HG03354 (cell line): ENCODE measurements at regions not wholly inside any gene's neighbourhood (a gene's known extent, or its start where the extent isn't known, plus 50 kb on each side); places are given as distances from the start of the nearest gene placed in this dataset.

Experiments used
- ATAC-seq: cut with Tn5 transposase; IDR thresholded peaks from one replicate; pipeline ENCODE4 v1.9.1; 2021; ENCODE audit warnings: mild to moderate bottlenecking; ENCODE audit not compliant: unreplicated experiment, poor library complexity, severe bottlenecking

GRCh38 chr2:12824778-12825379 is 108.1 kb downstream of the TRIB2 start:
- ATAC-seq = no peak

DNA sequence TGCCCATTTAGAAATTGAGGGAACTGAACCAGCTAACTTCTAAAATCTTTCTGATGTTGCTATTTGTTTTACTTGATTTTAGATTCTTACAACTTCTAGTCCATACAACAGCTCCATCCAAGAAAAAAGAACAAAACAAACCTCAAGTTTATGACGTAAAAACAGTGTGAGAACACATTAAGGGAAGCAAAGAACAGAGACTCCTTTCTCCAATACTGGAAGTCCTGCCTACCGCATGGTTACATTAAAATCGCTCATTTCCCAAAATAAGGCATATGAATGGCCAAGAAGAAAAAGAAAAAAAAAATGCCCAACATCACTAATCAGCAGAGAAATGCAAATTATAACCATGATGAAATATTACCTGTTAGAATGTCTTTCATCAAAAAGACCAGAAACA is 110.0 kb downstream of the TRIB2 start:
- ATAC-seq = no peak

GRCh38 chr2:12827721-12828120 is 111.0 kb downstream of the TRIB2 start:
- no peak for ATAC-seq

GRCh38 chr2:12828980-12829379 is 112.2 kb downstream of the TRIB2 start:
- no peak for ATAC-seq

GRCh38 chr2:12831016-12831415 is 114.3 kb downstream of the TRIB2 start:
- no peak for ATAC-seq

DNA sequence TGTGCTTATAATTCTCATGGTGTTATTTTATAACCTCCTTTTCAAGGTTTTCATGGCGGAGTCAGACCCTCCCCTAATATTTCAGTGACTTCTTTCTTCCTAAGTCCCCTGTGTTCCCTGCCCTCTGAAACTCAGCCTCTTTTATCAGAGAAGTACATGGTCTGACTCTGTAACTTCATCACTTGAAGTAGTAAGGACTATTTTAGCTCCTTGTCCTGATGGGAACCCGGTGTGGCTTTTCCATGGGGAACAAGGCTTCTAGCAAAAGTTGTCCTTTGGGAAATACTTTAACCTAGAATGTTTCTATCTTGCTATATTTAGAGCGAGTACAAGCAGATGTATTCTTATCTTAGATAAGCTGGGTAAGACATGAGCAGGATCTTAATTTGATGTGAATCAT is 117.5 kb downstream of the TRIB2 start:
- ATAC-seq = no peak

DNA sequence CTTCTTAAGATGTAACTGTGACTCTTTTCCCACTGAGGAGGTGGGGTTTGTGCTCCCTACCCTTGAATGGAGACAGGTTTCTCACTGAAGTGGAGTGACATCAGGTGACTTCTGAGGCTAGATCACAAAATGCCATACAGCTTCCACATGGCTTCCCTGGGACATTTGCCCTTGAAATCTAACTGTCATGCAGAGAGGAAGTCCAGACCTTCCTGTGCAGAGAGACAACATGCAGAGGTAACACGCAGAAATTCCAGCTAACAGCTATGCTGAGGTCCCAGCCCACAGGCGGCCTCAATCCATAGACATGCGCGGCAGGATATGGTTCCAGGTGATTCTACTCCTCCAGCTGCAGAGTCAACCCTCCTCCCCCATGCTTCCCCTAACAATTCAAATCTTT is 119.0 kb downstream of the TRIB2 start:
- ATAC-seq = no peak

- no peak for ATAC-seq
Measured at GRCh38 chr2:12839339-12839738, 122.6 kb downstream of the TRIB2 start.

DNA sequence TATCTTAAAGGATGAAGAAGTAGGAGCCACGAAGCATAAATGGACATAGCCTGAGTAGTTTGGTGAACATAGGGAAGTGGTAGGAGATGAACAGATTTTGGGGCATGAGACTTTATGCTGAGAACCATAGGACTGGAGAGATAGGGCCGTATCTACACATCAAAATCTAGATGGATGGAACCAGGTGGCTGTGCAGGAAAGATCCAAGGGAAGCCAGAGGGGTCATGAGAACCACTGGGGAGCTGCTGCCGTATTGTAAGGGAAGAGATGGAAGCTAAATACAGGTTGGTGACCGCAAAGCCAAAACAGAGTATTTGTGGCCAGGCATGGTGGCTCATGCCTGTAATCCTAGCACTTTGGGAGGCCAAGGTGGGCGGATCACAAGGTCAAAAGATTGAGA is 124.3 kb downstream of the TRIB2 start:
- ATAC-seq = no peak

DNA sequence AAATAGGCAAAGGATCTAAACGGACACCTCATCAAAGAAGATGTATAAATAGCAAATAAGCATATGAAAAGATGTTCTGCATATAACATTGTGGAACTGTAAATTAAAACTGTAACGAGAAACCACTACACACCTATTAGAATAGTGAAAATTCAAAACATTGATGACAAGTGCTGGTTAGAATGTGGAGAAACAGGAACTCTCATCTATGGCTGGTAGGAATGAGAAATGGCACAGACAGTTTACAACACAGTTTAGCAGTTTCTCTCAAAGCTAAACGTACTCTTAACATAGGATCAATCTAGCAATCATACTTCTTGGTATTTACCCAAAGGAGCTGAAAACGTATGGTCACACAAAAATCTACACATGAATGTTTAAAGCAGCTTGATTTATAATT is 126.2 kb downstream of the TRIB2 start:
- ATAC-seq = no peak

DNA sequence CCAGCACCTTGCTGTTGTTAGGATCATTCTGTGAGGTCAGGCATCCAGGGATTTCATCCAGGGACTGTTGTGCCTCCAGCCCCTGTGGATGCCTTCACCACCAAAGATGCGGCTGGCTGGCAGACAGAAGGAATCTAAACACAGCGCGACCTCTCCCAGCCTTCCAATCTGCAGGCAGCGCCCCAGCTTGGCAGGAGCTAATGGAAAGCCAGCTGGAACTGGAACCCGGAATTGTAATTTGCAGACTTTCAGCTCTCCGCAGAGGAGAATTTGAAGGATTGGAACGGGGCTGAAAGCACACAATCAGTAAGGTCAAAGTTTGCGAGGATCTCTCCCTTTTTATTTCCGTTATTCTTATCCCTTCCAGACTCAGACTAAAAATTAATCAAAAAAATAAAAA is 127.8 kb downstream of the TRIB2 start:
- ATAC-seq = no peak

DNA sequence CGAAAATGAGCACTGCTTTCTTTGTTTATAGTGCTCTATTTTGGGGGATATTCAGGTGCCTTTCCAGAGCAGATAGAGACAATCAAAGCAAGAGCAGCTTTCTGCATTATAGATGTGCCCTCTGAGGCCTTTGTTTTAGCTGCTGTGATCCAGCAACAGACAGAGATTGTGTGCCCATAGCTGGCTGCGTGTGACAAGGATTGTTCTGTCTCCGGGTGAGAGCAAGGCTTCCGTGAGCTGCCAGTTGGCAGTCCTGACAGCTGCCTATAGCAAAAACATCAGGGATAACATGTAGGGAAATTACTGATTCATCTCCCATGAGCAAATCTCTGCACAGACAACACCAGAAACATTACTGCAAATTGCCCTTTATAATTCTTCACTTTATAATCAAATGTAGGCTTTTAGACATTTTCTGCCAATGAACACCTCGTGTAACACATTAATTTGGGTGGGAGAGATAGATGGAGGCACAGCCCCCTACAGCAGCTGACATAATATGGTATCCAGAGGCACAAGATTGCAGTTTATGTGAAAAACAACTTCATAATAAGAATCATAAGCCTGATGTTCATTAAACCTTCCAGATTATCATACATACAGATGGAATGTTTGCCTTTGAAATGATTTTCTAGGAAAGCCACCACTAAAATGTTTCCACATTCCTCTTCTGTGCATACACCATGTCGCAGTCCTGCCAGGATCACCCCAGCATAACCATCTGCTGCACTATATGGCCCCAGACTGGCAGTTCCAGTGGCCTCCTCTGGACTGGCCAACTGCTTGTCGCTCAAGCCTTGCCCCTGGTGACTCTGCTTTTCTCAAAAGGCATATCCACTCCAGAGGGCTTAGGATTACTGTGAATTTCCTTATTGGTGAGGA is 131.2 kb downstream of the TRIB2 start:
- no peak for ATAC-seq

DNA sequence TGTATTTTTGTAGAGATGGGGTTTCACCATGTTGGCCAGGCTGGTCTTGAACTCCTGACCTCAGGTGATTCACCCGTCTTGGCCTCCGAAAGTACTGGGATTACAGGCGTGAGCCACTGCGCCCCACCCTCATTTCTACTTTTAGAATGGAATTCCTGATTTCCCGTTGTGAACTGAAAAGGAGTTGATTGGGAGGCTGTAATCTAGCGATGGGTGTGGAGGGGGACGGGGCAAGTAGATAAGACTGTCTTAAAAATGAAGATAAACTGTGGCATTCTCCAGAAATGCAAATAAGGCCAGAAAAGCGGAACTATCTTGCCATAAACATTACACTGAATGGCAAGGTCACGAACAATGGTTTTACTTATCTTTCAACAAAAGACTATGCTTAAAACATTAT is 135.4 kb downstream of the TRIB2 start:
- ATAC-seq = no peak

- ATAC-seq = no peak
Measured at GRCh38 chr2:12854001-12854530, 137.3 kb downstream of the TRIB2 start.

DNA sequence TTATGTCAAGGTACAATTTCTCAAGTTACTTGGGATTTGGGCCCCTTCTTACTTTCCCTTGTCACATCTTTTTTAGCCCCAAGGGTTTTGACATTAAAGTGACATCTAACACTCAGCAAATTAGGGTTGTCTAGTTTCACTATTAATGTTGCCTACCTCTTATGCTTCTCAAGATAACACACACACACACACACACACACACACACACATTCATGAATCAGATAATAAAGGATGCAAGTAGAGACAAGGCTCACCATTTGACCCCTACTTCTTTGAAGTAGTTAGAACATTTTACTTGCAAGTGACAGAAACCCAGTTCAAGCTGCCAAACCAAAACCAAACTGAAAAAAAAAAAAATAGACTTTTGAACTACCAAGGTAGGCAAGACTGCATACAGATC is 138.8 kb downstream of the TRIB2 start:
- no peak for ATAC-seq

GRCh38 chr2:12856934-12857601 is 140.3 kb downstream of the TRIB2 start:
- ATAC-seq = no peak

DNA sequence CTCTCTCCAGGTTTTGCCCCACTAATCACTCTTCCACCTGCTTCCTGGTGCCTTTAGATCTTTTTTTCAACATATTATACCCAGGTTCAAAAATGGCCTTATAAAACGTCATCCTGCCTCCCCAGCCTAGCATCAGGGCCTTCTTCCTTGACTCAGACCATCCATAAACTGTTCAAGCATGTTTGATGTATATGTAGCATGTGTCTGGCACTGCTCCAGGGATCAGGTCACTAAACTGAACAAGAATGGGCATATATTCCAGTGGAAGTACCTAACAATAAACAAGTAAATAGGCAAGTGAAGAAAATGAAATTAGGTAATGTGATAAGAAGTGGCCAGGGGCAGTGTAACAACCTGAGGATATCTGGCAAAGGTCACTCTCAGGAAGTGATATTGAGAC is 141.2 kb downstream of the TRIB2 start:
- ATAC-seq = no peak

GRCh38 chr2:12858786-12859185 is 142.1 kb downstream of the TRIB2 start:
- ATAC-seq = no peak

DNA sequence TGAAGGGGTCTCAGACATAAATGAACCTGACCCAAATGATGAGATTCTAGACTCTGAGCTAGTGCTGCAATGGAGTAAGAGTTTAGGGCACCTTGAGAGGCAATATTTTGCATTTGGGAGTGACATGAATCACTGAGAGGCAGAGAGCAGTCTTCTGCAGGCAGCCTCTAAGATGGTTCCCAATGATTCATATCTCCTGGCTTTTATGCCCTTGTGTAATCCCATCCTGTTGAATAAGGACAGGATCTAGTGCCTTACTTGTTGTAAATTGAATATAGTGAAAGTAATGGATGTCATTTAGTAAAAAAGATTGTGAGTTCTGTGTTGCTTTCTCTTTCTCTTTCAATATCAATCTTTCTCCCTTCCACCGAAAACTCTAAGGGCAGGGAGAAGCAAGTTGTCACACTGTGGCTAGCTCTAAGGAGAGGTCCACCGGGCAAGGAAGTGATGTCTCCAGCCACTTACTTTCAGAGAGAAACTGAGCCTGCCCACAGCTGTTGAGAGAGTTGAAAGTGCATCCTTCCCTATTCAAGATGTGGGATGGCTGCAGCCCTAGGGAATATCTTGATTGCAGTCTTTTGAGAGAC is 144.7 kb downstream of the TRIB2 start:
- ATAC-seq = no peak

DNA sequence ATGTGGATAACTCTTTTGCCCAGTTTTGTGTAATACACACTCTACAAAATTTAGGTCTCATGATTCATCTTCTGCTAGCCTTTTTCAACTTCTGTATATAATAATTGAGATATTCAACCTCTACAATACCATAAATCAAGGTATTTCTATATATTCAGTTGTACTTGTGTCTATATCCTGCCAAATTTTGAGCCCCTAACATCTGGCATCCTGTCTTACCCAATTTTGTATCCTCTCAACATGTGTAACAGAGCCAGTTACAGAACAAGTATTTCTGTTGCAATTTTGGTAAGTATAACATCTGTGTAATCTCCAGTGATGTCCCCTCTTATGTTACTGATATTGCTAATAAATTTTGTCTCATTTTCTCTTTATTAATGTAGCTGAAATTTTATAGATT is 145.8 kb downstream of the TRIB2 start:
- no peak for ATAC-seq
